OCI-LY1 (cell line): ENCODE measurements at regions not wholly inside any gene's neighbourhood (a gene's known extent, or its start where the extent isn't known, plus 50 kb on each side); places are given as distances from the start of the nearest gene placed in this dataset.

Experiments
- EZH2 ChIP-seq: fragments of 200-600 bp; sonication (generic), shearing (Covaris generic); IDR thresholded peaks from 2 replicates; pipeline ENCODE4 v1.8.0; 2017; ENCODE audit warnings: borderline replicate concordance, mixed run types, mild to moderate bottlenecking, antibody characterized with exemption, low read length, moderate library complexity, mixed read lengths
- TF ChIP-seq, protein P1 (sequence below): fragments of 200-600 bp; sonication (generic), shearing (Covaris generic); IDR thresholded peaks from 2 replicates; pipeline ENCODE4 v1.5.1; 2017; ENCODE audit warnings: mild to moderate bottlenecking, antibody characterized with exemption, low read length, moderate library complexity, mixed read lengths

DNA sequence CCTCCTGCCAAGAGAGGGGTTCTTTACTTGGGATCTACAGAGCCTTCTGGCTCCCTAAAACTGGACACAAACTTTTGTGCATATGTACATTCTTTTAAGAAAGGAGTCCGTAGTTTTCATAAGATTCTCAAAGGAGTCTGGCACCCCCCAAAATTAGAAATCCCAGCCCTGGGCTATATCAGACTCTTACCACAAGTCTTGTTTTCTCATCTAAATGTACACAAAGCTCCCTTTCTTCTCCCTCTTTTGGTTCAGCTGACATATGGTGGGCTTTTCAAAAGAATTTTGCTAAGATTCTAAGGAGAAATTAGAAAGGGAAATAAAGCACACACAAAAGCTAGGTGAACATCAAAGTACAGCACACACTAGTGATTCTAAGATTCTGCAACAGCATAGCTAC is 114.4 kb downstream of the ENC1 start:
- TF ChIP-seq, protein P1, sequence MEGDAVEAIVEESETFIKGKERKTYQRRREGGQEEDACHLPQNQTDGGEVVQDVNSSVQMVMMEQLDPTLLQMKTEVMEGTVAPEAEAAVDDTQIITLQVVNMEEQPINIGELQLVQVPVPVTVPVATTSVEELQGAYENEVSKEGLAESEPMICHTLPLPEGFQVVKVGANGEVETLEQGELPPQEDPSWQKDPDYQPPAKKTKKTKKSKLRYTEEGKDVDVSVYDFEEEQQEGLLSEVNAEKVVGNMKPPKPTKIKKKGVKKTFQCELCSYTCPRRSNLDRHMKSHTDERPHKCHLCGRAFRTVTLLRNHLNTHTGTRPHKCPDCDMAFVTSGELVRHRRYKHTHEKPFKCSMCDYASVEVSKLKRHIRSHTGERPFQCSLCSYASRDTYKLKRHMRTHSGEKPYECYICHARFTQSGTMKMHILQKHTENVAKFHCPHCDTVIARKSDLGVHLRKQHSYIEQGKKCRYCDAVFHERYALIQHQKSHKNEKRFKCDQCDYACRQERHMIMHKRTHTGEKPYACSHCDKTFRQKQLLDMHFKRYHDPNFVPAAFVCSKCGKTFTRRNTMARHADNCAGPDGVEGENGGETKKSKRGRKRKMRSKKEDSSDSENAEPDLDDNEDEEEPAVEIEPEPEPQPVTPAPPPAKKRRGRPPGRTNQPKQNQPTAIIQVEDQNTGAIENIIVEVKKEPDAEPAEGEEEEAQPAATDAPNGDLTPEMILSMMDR: no peak
- no peak for TF ChIP-seq EZH2
